T-helper 1 cell (primary cell): ENCODE measurements at regions not wholly inside any gene's neighbourhood (a gene's known extent, or its start where the extent isn't known, plus 50 kb on each side); places are given as distances from the start of the nearest gene placed in this dataset.

Experiments
- DNase-seq, 5 donors: peaks; one replicate each; pipeline ENCODE4 v3.0.0-alpha.2; 2012 to 2020

DNA sequence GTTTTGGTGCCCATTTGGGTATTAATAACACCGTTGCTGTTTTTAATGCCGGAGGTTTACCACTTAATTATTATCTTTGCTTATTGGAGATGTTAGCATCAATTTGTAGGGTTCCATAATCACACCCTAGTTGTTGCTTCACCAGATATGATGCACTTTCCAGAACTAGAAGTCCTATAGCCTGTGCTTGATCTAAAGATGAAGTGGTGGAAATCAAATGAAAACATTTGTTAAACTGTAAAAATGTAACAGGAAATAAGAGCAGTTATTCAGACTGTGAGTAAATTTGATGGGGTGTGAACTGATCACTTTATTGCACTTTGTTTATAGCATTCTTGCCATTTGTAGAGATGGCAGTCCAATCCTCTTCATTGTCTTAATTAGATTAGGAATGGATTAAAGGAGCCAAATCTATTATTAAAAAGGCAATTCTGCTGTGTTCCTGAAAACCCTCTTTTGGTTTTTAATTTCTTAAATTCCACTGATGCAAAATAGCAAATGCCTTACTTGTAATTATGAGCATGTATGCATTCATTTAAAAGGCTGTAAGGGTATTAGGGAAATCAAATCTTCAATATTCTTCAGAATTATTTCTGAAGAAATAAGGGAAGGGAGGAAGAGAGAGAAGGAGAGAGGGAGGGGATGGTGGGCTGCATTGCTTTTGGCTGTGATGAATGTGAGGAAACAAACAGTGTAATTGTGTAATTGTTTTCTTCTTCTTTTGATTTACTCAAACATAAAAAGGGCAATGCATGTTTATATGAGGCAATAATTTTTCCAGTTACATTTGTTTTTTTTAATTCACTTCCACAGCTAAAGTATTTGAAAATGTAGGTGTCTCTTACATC is 675.2 kb upstream of the WWC1 start:
- DNase-seq, result no peak

DNA sequence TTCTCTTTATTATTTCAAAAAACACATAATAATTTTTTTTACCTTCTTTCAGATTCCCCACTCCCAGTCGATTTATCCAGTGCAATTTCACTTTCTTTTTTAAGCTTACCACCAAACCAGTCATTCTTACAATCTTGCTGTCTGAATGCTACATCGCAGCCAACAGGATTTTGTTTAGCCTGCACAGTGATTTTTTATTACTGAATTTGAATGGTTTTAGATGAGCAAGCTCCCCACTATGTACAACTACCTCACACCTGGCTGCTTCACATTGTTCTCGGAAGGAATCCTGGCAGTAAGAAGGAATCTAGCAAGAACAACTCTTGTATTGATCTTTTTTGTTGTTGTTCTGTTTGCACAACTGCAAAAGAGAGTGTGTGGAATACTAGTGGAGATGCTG is 668.1 kb upstream of the WWC1 start:
- DNase-seq, result no peak

DNA sequence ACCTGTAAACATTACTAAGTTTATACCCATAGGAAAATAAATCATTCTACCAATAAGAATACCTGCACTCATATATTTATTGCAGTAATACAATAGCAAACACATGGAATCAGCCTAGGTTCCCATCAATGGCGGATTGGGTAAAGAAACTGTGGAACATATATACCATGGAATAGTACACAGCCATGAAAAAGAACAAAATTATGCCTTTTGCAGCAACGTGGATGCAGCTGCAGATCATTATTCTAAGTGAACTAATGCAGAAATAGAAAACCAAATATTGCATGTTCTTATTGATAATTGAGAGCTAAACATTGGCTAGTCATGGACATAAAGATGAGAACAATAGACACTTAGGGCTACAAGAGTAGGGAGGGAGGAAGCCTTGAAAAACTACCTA is 667.4 kb upstream of the WWC1 start:
- no peak for DNase-seq

DNA sequence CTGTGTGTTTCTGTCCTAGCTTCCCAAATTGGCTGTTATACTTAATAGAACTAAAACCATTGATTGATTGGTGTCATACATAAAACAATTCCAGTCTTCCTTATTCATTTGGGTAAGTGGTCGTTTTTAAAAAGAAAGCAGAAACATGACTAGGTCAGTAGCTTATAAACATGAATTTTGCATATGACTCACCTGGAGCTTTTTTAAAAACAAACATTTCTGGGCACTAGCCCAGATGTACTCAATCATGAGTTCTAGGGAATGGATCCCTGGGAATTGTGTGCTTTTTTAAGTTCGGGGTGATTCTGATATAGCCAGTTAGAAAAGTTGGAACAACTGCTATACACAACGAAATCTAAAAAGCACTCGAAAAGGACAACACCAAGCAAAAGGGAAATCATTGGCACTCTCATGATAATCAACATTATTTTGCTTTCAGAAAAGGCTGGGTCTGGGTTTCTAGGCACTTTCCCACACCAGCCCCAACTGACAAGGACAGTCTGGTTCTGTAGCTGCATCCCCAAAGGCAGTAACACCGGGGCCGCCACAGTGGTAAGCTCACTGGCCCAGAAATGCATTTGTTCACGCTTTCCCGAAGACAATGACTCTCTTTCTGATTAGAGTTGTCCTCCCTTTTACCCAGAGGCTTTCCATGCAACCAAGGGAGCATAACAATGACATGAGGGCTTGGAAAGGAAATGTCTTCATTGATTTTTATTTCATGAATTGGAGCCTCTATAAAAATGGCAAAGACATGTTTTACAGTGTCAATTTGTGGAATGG is 664.9 kb upstream of the WWC1 start:
- no peak for DNase-seq

DNA sequence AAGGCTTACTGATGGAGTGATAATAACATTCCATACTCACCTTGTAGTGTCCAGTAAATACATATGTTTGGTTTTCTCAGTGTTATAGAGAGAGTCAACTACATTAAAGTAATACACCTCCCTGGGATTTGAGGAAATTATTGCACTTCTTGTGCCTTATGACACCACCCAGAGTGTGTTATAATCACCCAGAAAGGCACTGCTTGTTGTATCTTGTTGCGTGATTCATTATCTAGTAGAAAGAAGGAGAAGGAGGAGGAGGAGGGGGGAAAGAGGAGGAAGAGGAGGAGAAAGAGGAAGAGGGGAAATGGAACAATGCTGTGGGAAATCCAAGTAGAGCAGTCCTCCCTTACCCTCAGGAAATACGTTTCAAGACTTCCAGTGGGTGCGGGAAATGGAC is 661.8 kb upstream of the WWC1 start:
- no peak for DNase-seq

DNA sequence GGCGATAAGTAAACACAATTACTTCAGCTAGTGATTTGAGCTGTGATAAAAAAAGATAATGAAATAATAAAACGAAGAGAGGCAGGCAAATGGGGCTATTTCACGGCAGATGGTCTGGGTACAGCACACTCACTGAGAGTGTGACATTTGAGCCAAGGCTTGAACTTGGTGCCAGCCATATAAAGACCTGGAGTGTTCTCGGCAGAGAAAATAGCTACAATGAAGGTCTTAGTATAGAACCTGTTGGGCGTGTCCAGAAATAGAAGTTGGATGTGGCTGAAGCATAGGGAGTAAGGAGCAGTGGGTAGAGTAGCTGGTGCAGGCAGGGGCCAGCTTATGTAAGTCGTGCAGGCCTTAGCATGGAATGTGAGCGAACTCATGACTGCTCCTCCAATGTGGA is 660.3 kb upstream of the WWC1 start:
- DNase-seq, result no peak

DNA sequence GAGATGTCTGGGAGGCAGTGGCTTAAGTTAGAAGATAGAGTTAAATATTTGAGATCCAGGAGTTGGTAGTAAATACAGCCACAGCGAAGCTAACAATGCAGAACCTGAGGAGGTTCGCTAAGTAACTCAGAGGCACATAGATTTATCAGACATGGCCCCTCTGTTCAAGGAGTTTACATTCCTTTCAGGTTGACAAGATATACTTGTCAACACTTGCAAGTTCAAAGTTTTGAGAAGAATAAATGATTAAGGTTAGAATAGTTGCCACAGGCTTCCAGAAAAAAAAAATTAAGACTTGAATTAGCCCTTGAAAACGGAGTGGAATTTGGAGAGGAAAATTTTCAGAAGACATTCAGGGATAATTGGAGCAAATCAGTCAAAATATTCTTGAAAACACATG is 658.3 kb upstream of the WWC1 start:
- no peak for DNase-seq

DNA sequence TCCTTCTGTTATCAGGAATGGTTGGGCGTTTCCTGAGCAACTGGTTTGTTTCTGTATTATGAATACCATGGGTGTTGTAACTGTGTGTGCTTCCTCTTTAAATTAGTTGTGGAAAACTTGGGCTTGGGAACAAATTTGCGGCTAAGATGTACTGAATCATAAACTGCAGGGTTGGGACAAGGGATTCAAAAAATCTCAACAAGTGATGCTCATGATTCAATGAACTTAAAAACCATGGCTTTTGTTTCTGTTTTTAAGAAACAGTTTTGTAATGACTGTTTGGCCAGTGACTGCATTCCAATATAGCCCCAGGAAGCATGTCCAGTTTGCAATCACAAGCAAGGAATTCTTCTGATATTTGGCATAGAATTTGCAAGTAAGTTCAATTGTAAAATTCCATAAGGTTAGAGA is 657.5 kb upstream of the WWC1 start:
- DNase-seq, result no peak

DNA sequence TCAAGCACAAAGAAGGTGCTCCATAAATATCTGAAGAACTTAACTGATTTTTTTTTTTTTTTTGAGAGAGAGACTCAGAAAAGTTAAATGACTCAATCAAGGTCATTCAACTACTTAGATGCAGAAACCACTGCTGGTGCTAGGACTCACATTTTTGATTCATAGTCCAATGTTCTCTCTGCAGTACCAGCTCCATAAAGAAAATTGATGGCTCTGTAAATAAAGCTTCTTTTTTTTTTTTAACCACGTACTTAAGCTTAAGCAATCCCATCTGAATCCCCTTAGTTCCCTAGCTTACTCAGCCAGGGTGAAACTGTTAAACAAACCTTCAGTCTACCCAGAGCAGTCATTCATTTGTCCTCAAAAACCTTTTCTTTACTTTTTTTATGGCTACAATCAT is 657.0 kb upstream of the WWC1 start:
- no peak for DNase-seq

DNA sequence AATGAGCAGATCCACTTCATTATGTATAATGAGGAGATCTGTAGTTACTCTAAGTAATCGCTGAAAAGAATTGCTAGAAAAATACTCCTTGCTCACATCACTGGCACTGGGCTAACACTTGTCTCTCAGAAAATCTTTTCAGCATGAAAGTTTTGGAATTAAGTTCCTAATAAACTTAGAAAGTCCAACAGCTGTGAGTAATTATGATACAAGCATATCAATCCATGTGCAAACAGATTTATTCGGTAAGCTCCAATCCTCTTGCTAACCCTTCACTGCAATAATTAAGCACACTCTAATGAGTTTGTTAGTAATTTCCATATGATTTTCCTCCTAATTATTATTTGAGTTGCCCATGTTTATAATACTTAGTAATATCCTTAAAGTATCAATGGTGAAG is 652.6 kb upstream of the WWC1 start:
- no peak for DNase-seq

DNA sequence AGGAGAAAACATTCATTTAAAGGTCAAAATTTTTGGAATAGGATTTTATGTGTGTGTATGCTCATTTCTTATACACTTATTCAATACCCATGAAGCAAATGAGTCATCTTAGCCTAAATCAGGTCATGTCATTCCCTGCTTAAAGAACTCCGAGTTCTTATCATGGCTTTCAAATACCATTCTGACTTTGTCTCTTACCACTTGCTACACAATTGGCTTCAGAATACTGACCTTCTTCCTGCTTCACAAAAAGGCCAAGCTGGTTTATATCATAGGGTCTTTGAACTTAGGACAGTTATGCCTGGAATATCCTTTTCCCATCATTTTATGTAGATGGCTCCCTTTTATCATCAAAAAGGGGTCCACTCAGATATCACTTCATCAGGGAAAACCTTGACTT is 652.2 kb upstream of the WWC1 start:
- DNase-seq, result no peak

DNA sequence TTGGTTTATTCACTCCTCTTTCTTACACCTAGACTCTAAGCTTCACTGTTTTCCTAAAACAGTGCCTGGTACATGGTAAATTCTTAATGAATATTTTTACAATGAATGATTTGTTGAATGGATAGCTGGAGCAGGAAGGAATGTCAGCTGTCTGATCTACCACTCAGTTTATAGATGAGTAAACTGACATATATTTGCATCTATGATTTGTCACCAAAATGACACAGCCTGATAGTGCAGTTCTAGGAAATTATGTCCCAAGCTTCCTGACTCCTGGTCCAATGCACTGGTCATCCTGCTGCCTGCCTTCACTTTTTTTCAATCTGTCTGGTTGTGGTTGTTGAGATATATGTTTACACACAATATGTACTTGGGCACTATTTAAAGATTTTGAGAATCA is 651.7 kb upstream of the WWC1 start:
- DNase-seq, result no peak

DNA sequence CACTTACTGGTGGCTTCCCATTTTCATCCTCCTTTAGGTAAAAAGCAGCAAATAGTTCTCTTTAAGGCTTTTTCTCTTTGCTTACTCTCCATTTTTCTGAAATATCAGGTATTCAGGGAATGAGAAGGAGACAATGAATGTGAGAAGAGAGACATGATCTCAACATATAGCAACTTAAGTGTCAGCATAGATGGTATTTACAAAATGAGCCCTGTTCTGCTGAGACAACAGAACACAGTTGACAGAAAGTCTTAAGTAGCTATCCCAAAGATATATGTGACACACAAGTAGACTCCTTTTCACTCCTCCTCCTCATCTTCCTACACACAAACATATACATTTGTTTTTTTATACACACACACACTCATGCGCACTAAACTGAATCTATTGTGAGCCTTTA is 649.3 kb upstream of the WWC1 start:
- no peak for DNase-seq

DNA sequence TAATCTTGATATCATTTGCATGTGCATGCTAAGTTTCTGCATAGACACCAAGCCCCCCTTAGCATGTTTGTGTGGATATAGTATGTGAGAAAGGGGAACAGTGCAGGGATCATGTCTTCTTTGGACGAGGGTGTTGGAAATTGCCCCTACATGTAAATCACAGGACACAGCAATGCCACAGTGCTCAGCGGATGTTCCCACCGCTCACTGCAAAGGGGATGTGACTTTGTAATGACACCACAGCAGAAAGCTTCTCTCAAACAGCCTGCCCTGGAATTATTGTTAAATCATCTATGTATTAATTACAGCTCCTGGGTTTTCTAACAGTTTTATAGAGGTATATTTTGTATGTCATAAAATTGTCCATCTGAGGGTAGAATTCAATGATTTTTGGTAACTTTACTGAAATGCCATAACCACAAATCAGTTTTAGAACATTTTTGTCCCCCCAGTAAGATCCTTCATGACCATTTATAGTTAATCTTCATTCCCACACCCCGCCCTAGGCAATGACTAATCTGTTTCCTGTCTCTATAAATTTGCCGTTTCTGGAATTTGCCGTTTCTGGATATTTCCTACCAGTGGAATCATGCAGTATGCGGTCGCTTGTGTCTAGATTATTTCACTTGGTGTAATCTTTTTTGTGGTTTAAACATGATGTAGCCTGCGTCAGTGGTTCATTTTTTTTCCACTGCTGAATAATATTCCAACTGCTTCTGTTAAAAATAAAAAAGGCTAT is 648.5 kb upstream of the WWC1 start:
- DNase-seq, result no peak

DNA sequence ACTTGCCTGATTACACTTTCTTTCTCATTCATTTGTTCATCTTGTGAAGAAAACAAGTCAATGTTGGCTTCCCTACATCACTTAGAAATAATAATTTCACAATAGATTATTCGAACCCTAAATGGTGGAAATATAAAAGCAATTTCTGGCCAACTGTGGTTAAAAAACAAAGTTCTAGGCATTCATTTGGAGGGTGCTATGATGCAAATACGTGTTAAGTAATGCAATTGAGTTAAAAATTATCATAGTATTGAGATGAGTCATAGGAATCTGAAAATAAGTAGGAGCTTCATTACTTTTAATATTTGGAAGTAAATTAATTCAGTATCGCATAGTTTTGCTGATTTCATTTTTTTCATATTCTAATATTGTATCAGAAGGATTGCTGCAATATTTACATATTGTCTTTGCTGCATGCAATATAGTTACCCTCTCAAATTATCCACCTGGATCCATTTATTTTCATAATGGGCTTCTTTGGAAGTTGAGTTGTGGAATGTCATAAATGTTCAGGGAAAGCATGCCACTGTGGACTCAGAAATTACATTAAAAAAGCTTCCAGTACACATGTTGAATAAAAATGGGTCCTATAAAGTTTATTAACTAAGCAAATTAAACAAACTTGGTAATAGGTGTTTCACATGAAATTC is 647.7 kb upstream of the WWC1 start:
- DNase-seq, result no peak

DNA sequence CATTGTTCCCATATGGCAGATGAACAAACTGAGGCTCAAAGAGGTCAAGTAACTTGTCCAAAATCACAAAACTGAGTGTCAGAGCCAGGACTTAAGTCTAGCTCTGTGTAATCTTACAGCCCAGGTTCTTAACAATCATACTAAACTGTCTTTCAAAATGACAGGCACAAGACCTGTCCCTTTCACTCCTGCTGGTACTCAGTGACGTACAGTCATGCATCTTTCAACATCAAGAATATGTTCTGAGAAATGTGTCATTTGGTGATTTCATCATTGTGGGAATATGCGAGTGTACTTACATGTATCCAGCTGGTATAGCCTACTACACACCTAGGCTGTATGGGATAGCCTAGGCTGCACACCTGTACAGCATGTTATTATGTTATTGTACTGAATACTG is 646.8 kb upstream of the WWC1 start:
- no peak for DNase-seq

DNA sequence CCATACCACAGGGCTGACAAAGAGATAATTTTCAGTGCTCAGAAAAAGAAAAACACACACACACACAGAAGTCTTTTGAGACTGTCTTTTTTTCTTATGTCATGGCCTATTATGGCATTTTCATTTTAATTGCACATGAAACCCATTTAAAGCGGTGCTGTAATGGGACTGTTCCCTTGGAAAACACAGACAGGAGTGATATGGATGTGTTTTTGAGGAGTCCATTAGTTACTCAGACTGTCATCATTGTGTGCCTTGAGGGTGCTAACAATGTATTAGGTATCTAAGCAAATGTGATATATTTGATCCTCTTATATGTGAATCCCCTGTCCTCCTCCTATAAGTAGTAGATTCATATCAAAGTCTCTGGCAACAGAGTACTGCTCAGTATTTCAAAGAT is 642.0 kb upstream of the WWC1 start:
- no peak for DNase-seq

DNA sequence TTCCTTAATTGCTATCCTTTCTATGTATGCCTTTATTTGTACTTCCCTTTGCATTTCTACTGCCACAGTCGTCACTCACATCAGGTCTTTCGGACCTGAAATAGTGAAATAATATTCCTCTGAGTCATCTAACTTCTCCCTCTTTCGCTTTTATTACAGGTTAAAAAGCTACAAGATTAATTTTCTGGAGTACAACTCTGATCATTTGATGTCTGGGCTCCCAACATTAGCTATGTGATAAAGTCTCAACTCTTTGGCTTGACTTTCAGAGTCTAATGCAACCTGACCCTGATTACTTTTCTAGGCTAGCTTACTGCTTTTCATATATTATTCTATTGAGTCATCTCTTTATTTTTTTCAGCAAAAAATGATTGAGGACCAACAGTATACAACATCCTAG is 638.8 kb upstream of the WWC1 start:
- no peak for DNase-seq

DNA sequence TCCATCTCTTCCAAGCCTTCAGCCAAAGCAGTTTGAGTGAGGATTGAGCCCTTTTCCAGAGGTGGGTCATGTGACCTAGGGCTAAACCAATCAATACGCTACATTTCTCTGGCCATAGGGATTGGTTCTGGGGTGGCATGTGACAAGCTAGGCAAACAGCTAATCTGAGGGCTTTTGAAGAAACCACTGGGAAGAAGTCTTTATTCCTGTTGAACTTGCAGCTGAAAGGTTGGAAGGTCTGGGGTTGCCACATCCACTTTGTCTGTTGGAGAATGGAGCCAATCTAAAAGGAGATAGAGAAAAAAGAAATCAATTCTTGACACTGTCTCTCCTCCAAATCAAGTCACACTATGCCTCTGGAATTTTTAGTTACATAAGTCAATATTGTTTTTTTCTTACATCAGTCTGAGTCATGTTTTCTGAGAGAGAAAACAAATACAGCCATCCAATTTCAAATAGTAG is 637.8 kb upstream of the WWC1 start:
- no peak for DNase-seq

DNA sequence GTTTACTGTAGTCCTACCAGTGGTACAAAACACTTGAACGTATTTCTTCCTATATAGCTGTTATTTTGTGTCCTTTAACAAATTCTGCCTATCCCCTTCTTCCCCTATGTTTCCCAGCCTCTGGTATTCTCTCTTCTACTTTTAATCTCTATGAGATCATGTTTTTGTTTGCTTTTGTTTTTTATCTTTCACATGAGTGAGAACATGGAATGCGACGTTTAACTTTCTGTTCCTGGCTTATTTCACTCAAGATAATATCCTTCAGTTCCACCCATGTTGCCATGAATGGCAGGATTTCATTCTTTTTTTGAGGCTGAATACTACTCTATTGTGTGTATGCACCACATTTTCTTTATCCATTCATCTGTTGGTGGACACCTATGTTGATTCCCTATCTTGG is 634.4 kb upstream of the WWC1 start:
- DNase-seq, result no peak

DNA sequence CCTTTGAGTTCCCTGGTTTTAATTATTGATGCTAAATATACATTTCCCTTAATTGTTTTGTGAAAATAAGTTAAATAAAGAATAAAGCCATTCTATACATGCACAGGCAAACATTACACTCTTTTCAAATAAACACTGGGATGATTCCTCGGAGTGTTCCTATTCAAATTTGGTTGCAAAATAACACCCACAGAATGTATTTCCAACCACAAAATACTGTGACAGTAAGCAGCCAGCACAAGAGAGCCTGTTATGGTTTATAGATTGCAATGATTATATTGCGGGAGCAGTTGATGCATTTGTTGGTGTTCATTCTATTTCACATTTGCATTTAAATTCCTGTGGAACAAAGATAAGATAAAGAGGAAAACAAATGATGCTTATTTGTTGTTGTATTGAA is 632.6 kb upstream of the WWC1 start:
- no peak for DNase-seq

DNA sequence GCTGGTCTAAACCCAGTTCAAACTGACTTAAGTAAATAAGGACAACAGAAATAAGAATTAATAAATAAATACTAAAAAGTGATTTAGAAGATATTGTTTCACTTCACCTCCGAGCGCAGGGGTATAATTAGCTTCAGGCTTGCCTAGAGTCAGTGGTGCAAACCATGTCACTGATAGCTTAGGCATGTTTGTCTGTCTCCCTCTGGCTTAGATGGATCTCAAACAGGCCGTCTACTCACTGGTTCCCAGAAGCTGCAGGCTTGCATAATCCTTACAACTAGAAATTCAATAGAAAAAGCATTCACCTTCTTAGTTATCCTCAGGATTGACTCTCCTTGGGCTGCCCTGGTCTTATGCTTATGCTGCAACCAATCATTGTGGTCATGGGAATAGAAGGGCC is 629.8 kb upstream of the WWC1 start:
- DNase-seq, result no peak

DNA sequence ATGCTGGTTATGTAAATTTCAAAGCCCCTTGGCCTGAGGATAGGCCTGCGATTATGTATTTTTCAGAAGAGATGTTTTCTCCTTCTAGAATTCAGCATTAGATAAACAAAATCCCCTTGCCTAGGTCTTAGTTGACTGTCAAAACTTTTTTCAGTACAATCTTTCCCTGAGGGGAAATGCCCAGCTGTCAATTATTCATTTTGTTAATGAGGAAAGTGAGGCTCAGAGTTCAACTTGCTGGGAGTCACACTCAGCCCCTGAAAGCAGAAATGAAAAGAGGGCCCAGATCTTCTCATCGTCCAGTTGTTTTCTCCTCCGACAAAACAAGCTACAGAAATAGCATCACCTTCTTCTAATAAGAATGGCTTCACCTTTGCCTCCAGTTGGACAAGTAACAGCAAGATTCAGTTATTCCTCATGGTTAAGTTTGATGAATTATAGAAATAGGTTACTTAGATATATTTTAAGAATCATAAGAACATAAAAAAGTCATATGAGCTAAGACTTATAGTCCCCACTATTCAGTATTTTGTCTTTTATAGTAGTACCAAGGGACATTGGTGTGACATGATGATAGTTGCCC is 627.1 kb upstream of the WWC1 start:
- no peak for DNase-seq
